GM12873 (cell line): ENCODE measurements at regions not wholly inside any gene's neighbourhood (a gene's known extent, or its start where the extent isn't known, plus 50 kb on each side); places are given as distances from the start of the nearest gene placed in this dataset.

Experiments
- CTCF ChIP-seq: IDR thresholded peaks from 2 replicates; pipeline ENCODE4 v1.5.1; 2012; ENCODE audit warnings: low read depth, mild to moderate bottlenecking, moderate library complexity, low read length, control low read depth; ENCODE audit not compliant: insufficient read depth; ENCODE audit errors: missing control alignments

- no peak for TF ChIP-seq CTCF
These were observed 271.2 kb downstream of the FBXO8 start for GRCh38 chr4:174012135-174012885.

GRCh38 chr4:174010547-174010946 is 272.9 kb downstream of the FBXO8 start:
- no peak for TF ChIP-seq CTCF

GRCh38 chr4:174009686-174010451 is 273.6 kb downstream of the FBXO8 start:
- TF ChIP-seq CTCF = no peak

GRCh38 chr4:174005422-174005821 is 278.0 kb downstream of the FBXO8 start:
- no peak for TF ChIP-seq CTCF

- no peak for TF ChIP-seq CTCF
These were observed 284.9 kb downstream of the FBXO8 start for GRCh38 chr4:173998471-173999144.

GRCh38 chr4:173991814-173992213 is 291.7 kb downstream of the FBXO8 start:
- TF ChIP-seq CTCF = no peak

GRCh38 chr4:173991316-173991715 is 292.2 kb downstream of the FBXO8 start:
- no peak for TF ChIP-seq CTCF
